Panc1 (cell line): ENCODE measurements at regions not wholly inside any gene's neighbourhood (a gene's known extent, or its start where the extent isn't known, plus 50 kb on each side); places are given as distances from the start of the nearest gene placed in this dataset.

Experiments used
- CTCF ChIP-seq: fragments of 450-650 bp; IDR thresholded peaks from 2 replicates; pipeline ENCODE4 v1.5.1; 2017; ENCODE audit warnings: mild to moderate bottlenecking
- POLR2AphosphoS5 ChIP-seq: IDR thresholded peaks from 2 replicates; pipeline ENCODE4 v1.6.1; 2012; ENCODE audit warnings: mild to moderate bottlenecking, low read depth, low read length, moderate library complexity
- TCF7L2 ChIP-seq: IDR thresholded peaks from 2 replicates; pipeline ENCODE4 v1.6.1; 2011; ENCODE audit warnings: mild to moderate bottlenecking, low read depth, low read length, inconsistent platforms

GRCh38 chr5:96509316-96509715 is 76.3 kb upstream of the PCSK1 start:
- TF ChIP-seq CTCF: no peak
- TF ChIP-seq POLR2AphosphoS5: no peak
- TF ChIP-seq TCF7L2: no peak
